Smooth muscle cell (in vitro differentiated cells): ENCODE measurements at regions not wholly inside any gene's neighbourhood (a gene's known extent, or its start where the extent isn't known, plus 50 kb on each side); places are given as distances from the start of the nearest gene placed in this dataset.

Source experiments
- DNase-seq: peaks from one replicate; lab custom pipeline; 2025; ENCODE audit not compliant: unreplicated experiment; lab: John Stamatoyannopoulos, UW
- H2AFZ ChIP-seq: fragments of 200-600 bp; sonication (generic); 2 replicates; pipeline ENCODE4 v1.6.0; 2016; ENCODE audit warnings: antibody characterized with exemption, low read depth, mild to moderate bottlenecking
- H3F3A ChIP-seq: fragments of 200-600 bp; sonication (generic); 2 replicates; pipeline ENCODE4 v1.6.0; 2017; ENCODE audit warnings: antibody characterized with exemption, low read depth
- H3K27ac ChIP-seq: fragments of 200-600 bp; sonication (generic); 2 replicates; pipeline ENCODE4 v1.5.1; 2016; ENCODE audit warnings: low read depth, mild to moderate bottlenecking
- H3K27me3 ChIP-seq: fragments of 200-600 bp; sonication (generic); 2 replicates; pipeline ENCODE4 v1.6.1; 2016; ENCODE audit warnings: low read depth, mild to moderate bottlenecking
- H3K36me3 ChIP-seq: fragments of 200-600 bp; sonication (generic); 2 replicates; pipeline ENCODE4 v1.5.1; 2016; ENCODE audit warnings: low read depth
- H3K4me1 ChIP-seq: fragments of 200-600 bp; sonication (generic); 2 replicates; pipeline ENCODE4 v1.5.1; 2016; ENCODE audit warnings: low read depth
- H3K4me2 ChIP-seq: fragments of 200-600 bp; sonication (generic); 2 replicates; pipeline ENCODE4 v1.6.0; 2016; ENCODE audit warnings: mild to moderate bottlenecking
- H3K4me3 ChIP-seq: fragments of 200-600 bp; sonication (generic); 2 replicates; pipeline ENCODE4 v1.5.1; 2016; ENCODE audit warnings: mild to moderate bottlenecking
- H3K79me2 ChIP-seq: fragments of 200-600 bp; sonication (generic); 2 replicates; pipeline ENCODE4 v1.6.0; 2016; ENCODE audit warnings: low read depth, mild to moderate bottlenecking
- H3K9ac ChIP-seq: fragments of 200-600 bp; sonication (generic); 2 replicates; pipeline ENCODE4 v1.6.0; 2016; ENCODE audit warnings: low read depth
- H3K9me3 ChIP-seq: fragments of 200-600 bp; sonication (generic); replicated peaks from 2 replicates; pipeline ENCODE4 v1.5.1; 2016; ENCODE audit warnings: low read depth
- H4K20me1 ChIP-seq: fragments of 200-600 bp; sonication (generic); 2 replicates; pipeline ENCODE4 v1.6.0; 2016; ENCODE audit warnings: low read depth
- WGBS: methylation state at CpG from one replicate; pipeline ENCODE4 v1.1.7; 2016; ENCODE audit warnings: low lambda C conversion rate; 5-methylcytosine and 5-hydroxymethylcytosine counted together
- TF ChIP-seq, protein P1 (sequence below): fragments of 200-600 bp; sonication (generic); IDR thresholded peaks from 2 replicates; pipeline ENCODE4 v1.5.1; 2017; ENCODE audit warnings: borderline replicate concordance, mild to moderate bottlenecking, antibody characterized with exemption; ENCODE audit not compliant: insufficient read depth, poor library complexity, severe bottlenecking

GRCh38 chr5:85843535-85843934 lies 774.2 kb upstream of the COX7C start:
- Histone ChIP-seq H3K9ac (no peak overlapping the region), H4K20me1 (no peaks in the 10 kb centered on the region), H3K4me3 (no peak overlapping the region), H2AFZ (no peak overlapping the region), H3K79me2 (no peaks in the 10 kb centered on the region), H3K4me2 (no peak overlapping the region), H3K27me3 (no peaks in the 10 kb centered on the region), H3K9me3 (no peaks in the 10 kb centered on the region), H3K4me1 (no peaks in the 10 kb centered on the region), H3K36me3 (no peaks in the 10 kb centered on the region), H3K27ac (no peak overlapping the region), H3F3A (no peaks in the 10 kb centered on the region)
- DNase-seq = no peak
- WGBS = 98% methylated on average over 11 of the region's 11 CpGs
- TF ChIP-seq, protein P1, sequence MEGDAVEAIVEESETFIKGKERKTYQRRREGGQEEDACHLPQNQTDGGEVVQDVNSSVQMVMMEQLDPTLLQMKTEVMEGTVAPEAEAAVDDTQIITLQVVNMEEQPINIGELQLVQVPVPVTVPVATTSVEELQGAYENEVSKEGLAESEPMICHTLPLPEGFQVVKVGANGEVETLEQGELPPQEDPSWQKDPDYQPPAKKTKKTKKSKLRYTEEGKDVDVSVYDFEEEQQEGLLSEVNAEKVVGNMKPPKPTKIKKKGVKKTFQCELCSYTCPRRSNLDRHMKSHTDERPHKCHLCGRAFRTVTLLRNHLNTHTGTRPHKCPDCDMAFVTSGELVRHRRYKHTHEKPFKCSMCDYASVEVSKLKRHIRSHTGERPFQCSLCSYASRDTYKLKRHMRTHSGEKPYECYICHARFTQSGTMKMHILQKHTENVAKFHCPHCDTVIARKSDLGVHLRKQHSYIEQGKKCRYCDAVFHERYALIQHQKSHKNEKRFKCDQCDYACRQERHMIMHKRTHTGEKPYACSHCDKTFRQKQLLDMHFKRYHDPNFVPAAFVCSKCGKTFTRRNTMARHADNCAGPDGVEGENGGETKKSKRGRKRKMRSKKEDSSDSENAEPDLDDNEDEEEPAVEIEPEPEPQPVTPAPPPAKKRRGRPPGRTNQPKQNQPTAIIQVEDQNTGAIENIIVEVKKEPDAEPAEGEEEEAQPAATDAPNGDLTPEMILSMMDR = no peak

DNA sequence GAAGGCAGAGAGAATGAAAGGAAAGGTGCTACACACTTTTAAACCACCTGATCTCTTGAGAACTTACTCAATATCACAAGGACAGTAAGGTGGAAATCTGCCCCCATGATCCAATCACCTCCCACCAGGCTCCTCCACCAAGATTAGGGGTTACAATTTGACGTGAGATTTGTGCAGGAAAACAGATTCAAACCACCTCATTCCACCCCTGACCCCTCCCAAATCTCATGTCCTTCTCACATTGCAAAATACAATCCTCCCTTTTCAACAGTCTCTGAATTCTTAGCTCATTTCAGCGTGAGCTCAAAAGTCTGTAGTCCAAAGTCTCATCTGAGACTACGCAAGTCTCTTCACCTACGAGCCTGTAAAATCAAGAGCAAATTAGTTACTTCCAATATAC lies 768.3 kb upstream of the COX7C start:
- no peaks in the 10 kb centered on the region for H3K36me3 ChIP-seq
- WGBS = 85% methylated on average over 4 of the region's 4 CpGs
- no peaks in the 10 kb centered on the region for H3F3A ChIP-seq
- H3K9ac ChIP-seq = no peak overlapping the region
- no peaks in the 10 kb centered on the region for H3K9me3 ChIP-seq
- H3K27me3 ChIP-seq = no peaks in the 10 kb centered on the region
- H3K4me1 ChIP-seq = no peaks in the 10 kb centered on the region
- no peaks in the 10 kb centered on the region for H4K20me1 ChIP-seq
- H3K4me3 ChIP-seq = no peak overlapping the region
- H3K79me2 ChIP-seq = no peaks in the 10 kb centered on the region
- H3K27ac ChIP-seq = no peak overlapping the region
- H2AFZ ChIP-seq = no peak overlapping the region
- no peak overlapping the region for H3K4me2 ChIP-seq
- DNase-seq = no peak
- TF ChIP-seq, protein P1 = no peak

DNA sequence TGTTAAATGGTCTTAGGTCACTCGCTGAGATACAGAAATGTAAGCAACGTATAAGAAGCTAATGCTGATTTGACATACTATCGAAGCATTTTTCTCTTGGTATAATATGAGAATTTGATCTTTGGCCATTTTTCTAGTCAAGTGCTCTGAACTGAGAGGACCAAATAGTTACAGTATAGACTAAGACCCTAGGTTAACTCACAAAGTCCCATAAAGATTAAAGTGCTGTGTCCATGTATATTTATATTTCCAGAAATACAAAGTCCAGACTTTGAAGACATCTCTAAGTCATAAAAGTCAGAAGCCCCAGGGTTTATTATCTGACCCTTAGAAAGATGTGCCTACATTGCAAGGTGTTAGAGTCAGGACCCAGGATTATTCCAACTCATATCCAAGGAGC lies 752.4 kb upstream of the COX7C start:
- no peak overlapping the region for H3K4me3 ChIP-seq
- H2AFZ ChIP-seq = no peak overlapping the region
- TF ChIP-seq, protein P1 = no peak
- no peaks in the 10 kb centered on the region for H3K27me3 ChIP-seq
- H3F3A ChIP-seq = no peaks in the 10 kb centered on the region
- no peak overlapping the region for H3K27ac ChIP-seq
- H3K79me2 ChIP-seq = no peaks in the 10 kb centered on the region
- no peaks in the 10 kb centered on the region for H4K20me1 ChIP-seq
- DNase-seq = no peak
- no peak overlapping the region for H3K4me2 ChIP-seq
- H3K36me3 ChIP-seq = no peaks in the 10 kb centered on the region
- 91% methylated on average over 3 of the region's 3 CpGs for WGBS
- no peaks in the 10 kb centered on the region for H3K9me3 ChIP-seq
- H3K4me1 ChIP-seq = no peaks in the 10 kb centered on the region
- no peak overlapping the region for H3K9ac ChIP-seq

- H3F3A ChIP-seq = no peaks in the 10 kb centered on the region
- no peak for DNase-seq
- no peak overlapping the region for H3K27ac ChIP-seq
- WGBS = 92% methylated on average over 5 of the region's 5 CpGs
- H3K9me3 ChIP-seq = no peaks in the 10 kb centered on the region
- no peaks in the 10 kb centered on the region for H4K20me1 ChIP-seq
- no peak overlapping the region for H3K4me3 ChIP-seq
- no peak overlapping the region for H2AFZ ChIP-seq
- H3K4me1 ChIP-seq = no peaks in the 10 kb centered on the region
- no peak overlapping the region for H3K4me2 ChIP-seq
- no peaks in the 10 kb centered on the region for H3K36me3 ChIP-seq
- H3K27me3 ChIP-seq = no peaks in the 10 kb centered on the region
- TF ChIP-seq, protein P1 = no peak
- H3K79me2 ChIP-seq = no peaks in the 10 kb centered on the region
- no peak overlapping the region for H3K9ac ChIP-seq
Measured at GRCh38 chr5:85868070-85868469, 749.7 kb upstream of the COX7C start.
